Karpas-422 (cell line): ENCODE measurements at regions not wholly inside any gene's neighbourhood (a gene's known extent, or its start where the extent isn't known, plus 50 kb on each side); places are given as distances from the start of the nearest gene placed in this dataset.
"Not testable (repeated sequence)": the region's sequence is repeated elsewhere in the genome, so short reads cannot be mapped to it uniquely, and the experiment has no call there.

Experiments used
- DNase-seq: peaks from one replicate; pipeline ENCODE4 v3.0.0-alpha.2; 2015
- H2AFZ ChIP-seq: fragments of 200-600 bp; sonication (generic); 2 replicates; pipeline ENCODE4 v1.6.1; 2014; ENCODE audit warnings: antibody characterized with exemption, low read length, mixed read lengths
- H3K27ac ChIP-seq: fragments of 200-600 bp; sonication (generic); 2 replicates; pipeline ENCODE4 v1.5.1; 2014; ENCODE audit warnings: mild to moderate bottlenecking, low read length, moderate library complexity
- H3K27me3 ChIP-seq: fragments of 200-600 bp; sonication (generic); 2 replicates; pipeline ENCODE4 v1.6.1; 2014; ENCODE audit warnings: low read length, mixed read lengths
- H3K36me3 ChIP-seq: fragments of 200-600 bp; sonication (generic); 2 replicates; pipeline ENCODE4 v1.6.1; 2014; ENCODE audit warnings: low read length, mixed read lengths; ENCODE audit not compliant: insufficient read depth
- H3K4me1 ChIP-seq: fragments of 200-600 bp; sonication (generic); 2 replicates; pipeline ENCODE4 v1.6.1; 2014; ENCODE audit warnings: mild to moderate bottlenecking, low read length, mixed read lengths
- H3K4me2 ChIP-seq: fragments of 200-600 bp; sonication (generic); 2 replicates; pipeline ENCODE4 v1.6.1; 2014; ENCODE audit warnings: low read length, low read depth, mild to moderate bottlenecking; ENCODE audit not compliant: poor library complexity, severe bottlenecking
- H3K4me3 ChIP-seq: fragments of 200-600 bp; sonication (generic); 2 replicates; pipeline ENCODE4 v1.5.1; 2014; ENCODE audit warnings: mild to moderate bottlenecking, antibody characterized with exemption, low read length, mixed read lengths
- H3K79me2 ChIP-seq: fragments of 200-600 bp; sonication (generic); 2 replicates; pipeline ENCODE4 v1.6.1; 2014; ENCODE audit warnings: mild to moderate bottlenecking, low read length, mixed read lengths
- H3K9ac ChIP-seq: fragments of 200-600 bp; sonication (generic); 2 replicates; pipeline ENCODE4 v1.6.0; 2014; ENCODE audit warnings: low read length
- H3K9me2 ChIP-seq: fragments of 200-600 bp; sonication (generic), shearing (Covaris generic); replicated peaks from 2 replicates; pipeline ENCODE4 v1.6.0; 2014; ENCODE audit warnings: mild to moderate bottlenecking, low read length, moderate library complexity; ENCODE audit not compliant: insufficient read depth
- H3K9me3 ChIP-seq: fragments of 300-700, 200-600 bp; sonication (generic); 2 replicates; pipeline ENCODE4 v1.6.1; 2014; ENCODE audit warnings: low read length, mixed read lengths
- H4K20me1 ChIP-seq: fragments of 200-600 bp; sonication (generic); 2 replicates; pipeline ENCODE4 v1.6.1; 2014; ENCODE audit warnings: mild to moderate bottlenecking, antibody characterized with exemption, low read length, low read depth; ENCODE audit not compliant: insufficient read depth

DNA sequence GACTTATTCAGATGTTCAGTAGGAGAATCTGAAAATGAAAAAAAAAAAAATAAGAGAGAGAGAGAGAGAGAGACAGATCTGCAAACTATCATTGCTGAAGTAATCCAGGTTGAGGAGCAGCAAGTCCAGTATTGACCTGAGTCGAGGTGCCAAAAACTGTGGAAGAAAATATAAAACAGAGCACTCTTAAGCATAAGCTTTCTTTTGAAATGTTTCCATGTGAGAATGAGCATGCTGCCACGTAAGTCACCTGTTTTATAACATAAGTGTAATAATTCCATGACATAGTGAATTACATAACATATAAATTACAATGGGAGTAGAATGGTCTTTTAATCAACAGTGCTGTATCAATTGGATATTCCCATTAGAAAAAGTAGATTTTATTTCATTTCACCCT lies 218.2 kb downstream of the BCHE start:
- DNase-seq = no peak
- no peak overlapping the region for H3K27ac ChIP-seq
- no peak overlapping the region for H2AFZ ChIP-seq
- H3K4me1 ChIP-seq = no peaks in the 10 kb centered on the region
- H3K9me2 ChIP-seq = no peaks in the 10 kb centered on the region
- H3K36me3 ChIP-seq = no peaks in the 10 kb centered on the region
- H3K79me2 ChIP-seq = no peaks in the 10 kb centered on the region
- H3K4me2 ChIP-seq = no peak overlapping the region
- H3K27me3 ChIP-seq = no peaks in the 10 kb centered on the region
- no peak overlapping the region for H3K4me3 ChIP-seq
- H4K20me1 ChIP-seq = no peaks in the 10 kb centered on the region
- H3K9ac ChIP-seq = no peak overlapping the region
- peaks cover 44% of the 10 kb centered on the region for H3K9me3 ChIP-seq

DNA sequence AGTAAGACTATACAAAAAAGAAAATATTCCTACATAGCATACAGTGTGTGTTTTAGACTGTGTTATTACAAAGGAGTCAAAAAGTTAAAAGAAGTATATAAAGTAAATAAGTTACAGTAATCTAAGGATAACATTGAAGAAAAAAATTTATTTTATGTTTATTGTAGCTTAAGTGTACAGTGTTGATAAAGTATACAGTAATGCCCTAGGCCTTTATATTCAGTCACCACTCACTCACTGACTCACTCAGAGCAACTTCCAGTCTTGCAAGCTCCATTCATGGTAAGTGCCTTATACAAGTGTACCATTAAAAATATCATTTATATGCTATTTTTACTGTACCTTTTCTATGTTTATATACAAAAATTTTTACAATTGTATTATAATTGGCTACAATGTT lies 220.1 kb downstream of the BCHE start:
- no peaks in the 10 kb centered on the region for H3K27me3 ChIP-seq
- H3K4me2 ChIP-seq = no peak overlapping the region
- H3K36me3 ChIP-seq = no peaks in the 10 kb centered on the region
- H3K4me1 ChIP-seq = no peaks in the 10 kb centered on the region
- no peaks in the 10 kb centered on the region for H3K9me2 ChIP-seq
- H3K4me3 ChIP-seq = no peak overlapping the region
- DNase-seq = no peak
- H4K20me1 ChIP-seq = no peaks in the 10 kb centered on the region
- H3K79me2 ChIP-seq = no peaks in the 10 kb centered on the region
- H3K27ac ChIP-seq = no peak overlapping the region
- H2AFZ ChIP-seq = no peak overlapping the region
- peaks cover 37% of the 10 kb centered on the region for H3K9me3 ChIP-seq
- no peak overlapping the region for H3K9ac ChIP-seq

DNA sequence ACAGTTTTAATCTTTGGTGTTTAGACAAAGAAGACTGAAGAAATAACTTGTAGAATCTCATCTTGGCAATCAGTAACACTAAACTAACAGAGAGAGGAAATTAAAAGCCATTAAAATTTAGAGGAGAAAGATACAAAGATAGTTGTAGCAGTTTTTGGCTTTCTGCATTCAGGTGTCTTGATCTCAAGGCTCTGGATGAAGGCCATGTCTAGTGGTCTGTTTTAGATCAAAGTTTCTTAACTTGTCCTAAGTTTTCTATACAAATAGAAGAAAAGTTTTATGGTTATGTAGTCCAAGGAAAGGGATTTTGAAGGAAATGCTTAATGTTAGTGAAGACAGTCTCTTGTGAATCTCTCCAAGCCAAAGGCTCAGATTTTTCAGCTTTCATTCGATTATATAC lies 222.9 kb downstream of the BCHE start:
- no peak overlapping the region for H3K9ac ChIP-seq
- H3K4me3 ChIP-seq = no peak overlapping the region
- H3K79me2 ChIP-seq = no peaks in the 10 kb centered on the region
- H3K27me3 ChIP-seq = no peaks in the 10 kb centered on the region
- DNase-seq = no peak
- no peaks in the 10 kb centered on the region for H3K36me3 ChIP-seq
- no peaks in the 10 kb centered on the region for H4K20me1 ChIP-seq
- H3K9me2 ChIP-seq = no peaks in the 10 kb centered on the region
- H2AFZ ChIP-seq = no peak overlapping the region
- no peak overlapping the region for H3K4me2 ChIP-seq
- peaks cover 32% of the 10 kb centered on the region for H3K9me3 ChIP-seq
- H3K27ac ChIP-seq = no peak overlapping the region
- no peaks in the 10 kb centered on the region for H3K4me1 ChIP-seq

DNA sequence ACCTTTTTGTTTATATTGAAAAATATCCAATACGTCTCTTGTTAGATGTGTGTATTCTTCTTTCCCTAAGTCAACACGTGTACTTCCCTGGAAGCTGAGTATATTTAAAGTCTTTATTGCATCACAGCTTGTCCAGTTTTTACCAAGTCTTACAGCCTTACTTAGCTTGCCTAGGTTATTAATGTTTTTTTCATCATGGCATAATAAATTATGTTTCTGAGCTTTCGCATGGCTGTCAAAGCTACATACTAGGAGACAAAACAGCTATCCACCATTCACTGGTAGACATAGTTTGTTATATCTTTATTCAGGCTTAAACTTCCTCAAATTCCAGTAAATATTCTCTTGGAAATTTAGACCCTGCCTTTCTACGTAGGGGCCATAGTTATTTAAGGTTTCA lies 224.2 kb downstream of the BCHE start:
- Histone ChIP-seq H3K79me2 (no peaks in the 10 kb centered on the region), H3K9me3 (peaks cover 34% of the 10 kb centered on the region), H2AFZ (no peak overlapping the region), H3K36me3 (no peaks in the 10 kb centered on the region), H3K4me3 (no peak overlapping the region), H3K9ac (no peak overlapping the region), H3K4me2 (no peak overlapping the region), H3K27ac (no peak overlapping the region), H3K9me2 (no peaks in the 10 kb centered on the region), H4K20me1 (no peaks in the 10 kb centered on the region), H3K27me3 (no peaks in the 10 kb centered on the region), H3K4me1 (no peaks in the 10 kb centered on the region)
- DNase-seq = no peak

DNA sequence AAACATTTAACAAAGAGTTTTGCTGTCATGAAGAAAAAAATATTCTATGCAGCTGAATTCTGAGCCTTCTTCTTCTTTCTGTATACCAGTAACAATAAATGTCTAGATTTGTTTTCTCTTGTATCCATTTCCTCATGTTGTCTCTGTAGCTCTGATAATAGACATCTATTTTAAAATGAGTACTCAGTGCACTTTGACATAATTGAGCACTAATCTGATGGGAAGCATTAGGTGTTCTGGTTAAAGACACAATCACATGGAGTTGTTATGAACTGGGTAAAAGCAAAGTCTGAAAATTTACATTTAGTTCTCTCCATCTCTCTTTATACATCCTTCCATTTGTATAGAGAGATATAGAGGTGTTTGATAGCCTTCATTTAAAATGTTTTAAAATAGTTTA lies 230.0 kb downstream of the BCHE start:
- H3K4me2 ChIP-seq = no peak overlapping the region
- no peak overlapping the region for H3K9ac ChIP-seq
- H3K79me2 ChIP-seq = no peaks in the 10 kb centered on the region
- no peak overlapping the region for H3K27ac ChIP-seq
- no peaks in the 10 kb centered on the region for H3K27me3 ChIP-seq
- no peaks in the 10 kb centered on the region for H3K4me1 ChIP-seq
- H3K9me2 ChIP-seq = no peaks in the 10 kb centered on the region
- no peaks in the 10 kb centered on the region for H3K36me3 ChIP-seq
- H2AFZ ChIP-seq = no peak overlapping the region
- peaks cover 23% of the 10 kb centered on the region for H3K9me3 ChIP-seq
- no peak overlapping the region for H3K4me3 ChIP-seq
- no peaks in the 10 kb centered on the region for H4K20me1 ChIP-seq
- no peak for DNase-seq

DNA sequence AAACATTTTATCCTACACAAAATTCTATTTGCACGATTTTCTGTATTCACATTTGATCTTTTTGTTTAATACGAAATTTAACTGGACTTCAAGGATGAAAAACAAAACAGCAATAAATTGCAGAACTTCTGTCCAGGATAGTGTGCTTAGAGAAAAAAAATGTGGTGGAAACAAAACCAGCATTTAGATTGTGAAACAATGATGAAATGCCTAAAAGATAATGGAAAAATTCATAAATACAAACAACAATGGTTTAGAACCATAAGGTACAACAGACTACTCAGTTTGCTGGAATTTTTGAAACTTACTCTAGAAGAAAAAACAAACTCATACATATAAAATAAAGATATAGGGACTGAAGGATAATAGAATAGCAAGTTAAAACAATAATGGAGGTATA lies 234.0 kb downstream of the BCHE start:
- H3K4me3 ChIP-seq = no peak overlapping the region
- H3K4me2 ChIP-seq = no peak overlapping the region
- H3K27me3 ChIP-seq = no peaks in the 10 kb centered on the region
- H4K20me1 ChIP-seq = no peaks in the 10 kb centered on the region
- no peaks in the 10 kb centered on the region for H3K79me2 ChIP-seq
- no peak for DNase-seq
- no peak overlapping the region for H3K9ac ChIP-seq
- H3K36me3 ChIP-seq = no peaks in the 10 kb centered on the region
- peaks cover 6% of the 10 kb centered on the region; the same call in 1 of the 2 replicates for H3K9me3 ChIP-seq
- no peak overlapping the region for H2AFZ ChIP-seq
- H3K27ac ChIP-seq = no peak overlapping the region
- no peaks in the 10 kb centered on the region for H3K4me1 ChIP-seq
- no peaks in the 10 kb centered on the region for H3K9me2 ChIP-seq

DNA sequence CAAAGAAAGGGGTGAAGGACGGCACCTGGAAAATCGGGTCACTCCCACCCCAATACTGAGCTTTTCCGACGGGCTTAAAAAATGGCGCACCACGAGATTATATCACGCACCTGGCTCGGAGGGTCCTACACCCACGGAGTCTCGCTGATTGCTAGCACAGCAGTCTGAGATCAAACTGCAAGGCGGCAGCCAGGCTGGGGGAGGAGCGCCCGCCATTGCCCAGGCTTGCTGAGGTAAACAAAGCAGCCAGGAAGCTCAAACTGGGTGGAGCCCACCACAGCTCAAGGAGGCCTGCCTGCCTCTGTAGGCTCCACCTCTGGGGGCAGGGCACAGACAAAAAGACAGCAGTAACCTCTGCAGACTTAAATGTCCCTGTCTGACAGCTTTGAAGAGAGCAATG lies 264.7 kb downstream of the BCHE start:
- H3K9me3 ChIP-seq = peaks cover 13% of the 10 kb centered on the region; the same call in 1 of the 2 replicates
- H3K27me3 ChIP-seq, H3K9ac ChIP-seq, H3K27ac ChIP-seq, H3K79me2 ChIP-seq, H3K9me2 ChIP-seq, H3K4me1 ChIP-seq, DNase-seq, H4K20me1 ChIP-seq, H3K4me3 ChIP-seq, H2AFZ ChIP-seq, H3K4me2 ChIP-seq, H3K36me3 ChIP-seq: not testable (repeated sequence)

DNA sequence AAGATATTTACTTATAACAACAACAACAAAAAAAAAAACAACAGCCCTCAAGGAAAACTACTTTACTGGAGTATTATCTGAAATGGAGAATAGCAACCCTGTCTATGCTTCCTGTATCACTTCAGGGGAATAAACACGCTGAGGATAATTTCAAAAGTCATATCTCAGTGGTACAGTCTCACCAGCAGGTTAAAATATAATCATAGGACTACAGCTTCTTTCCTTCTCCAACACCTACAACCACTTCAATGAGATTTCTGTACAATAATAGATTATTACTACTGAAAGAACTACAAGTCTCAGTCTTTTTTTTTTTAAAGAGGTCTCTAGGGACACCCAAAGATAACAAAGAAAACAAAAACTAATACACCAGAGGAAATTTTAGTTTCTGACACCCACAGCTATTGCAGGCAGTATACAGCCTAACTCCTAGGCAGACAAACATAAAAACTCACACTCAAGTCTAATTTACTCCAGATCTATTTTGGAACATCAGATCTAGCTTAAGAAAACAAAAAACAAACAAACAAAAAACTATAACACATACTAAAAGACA lies 268.2 kb downstream of the BCHE start:
- no peak overlapping the region for H2AFZ ChIP-seq
- H3K9ac ChIP-seq = no peak overlapping the region
- H3K27ac ChIP-seq = no peak overlapping the region
- H3K4me3 ChIP-seq = no peak overlapping the region
- no peaks in the 10 kb centered on the region for H3K27me3 ChIP-seq
- H3K9me3 ChIP-seq = peaks cover 20% of the 10 kb centered on the region; the same call in 1 of the 2 replicates
- H3K4me2 ChIP-seq = no peak overlapping the region
- H4K20me1 ChIP-seq = no peaks in the 10 kb centered on the region
- DNase-seq = no peak
- H3K36me3 ChIP-seq = no peaks in the 10 kb centered on the region
- H3K9me2 ChIP-seq = no peaks in the 10 kb centered on the region
- H3K79me2 ChIP-seq = no peaks in the 10 kb centered on the region
- H3K4me1 ChIP-seq = no peaks in the 10 kb centered on the region

DNA sequence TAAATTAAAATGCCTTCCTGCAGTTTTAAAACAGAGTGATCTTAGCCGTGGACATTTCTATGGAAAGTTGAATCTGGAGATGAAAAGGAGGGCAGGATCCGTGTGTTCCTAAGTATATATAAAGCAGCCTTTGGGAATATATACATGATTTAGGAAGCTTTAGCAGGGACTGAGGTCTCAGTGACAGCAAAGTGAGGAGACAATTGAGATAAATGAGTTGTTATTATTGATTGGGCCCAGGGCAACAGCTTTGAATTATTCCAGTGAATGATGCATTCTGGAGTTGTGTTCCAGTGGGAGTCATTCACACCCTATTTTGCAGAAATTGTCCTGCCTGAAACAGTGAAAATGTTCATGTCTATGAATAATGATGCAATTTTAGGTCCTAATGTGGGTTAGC lies 281.4 kb downstream of the BCHE start:
- Histone ChIP-seq H4K20me1 (no peaks in the 10 kb centered on the region), H3K27ac (no peak overlapping the region), H3K4me3 (no peak overlapping the region), H3K9ac (no peak overlapping the region), H3K79me2 (no peaks in the 10 kb centered on the region), H3K9me3 (peaks cover 42% of the 10 kb centered on the region), H3K9me2 (no peaks in the 10 kb centered on the region), H3K27me3 (no peaks in the 10 kb centered on the region), H3K4me1 (no peaks in the 10 kb centered on the region), H3K4me2 (no peak overlapping the region), H3K36me3 (no peaks in the 10 kb centered on the region), H2AFZ (no peak overlapping the region)
- DNase-seq = no peak
